C4-2B (cell line): ENCODE measurements at regions not wholly inside any gene's neighbourhood (a gene's known extent, or its start where the extent isn't known, plus 50 kb on each side); places are given as distances from the start of the nearest gene placed in this dataset.

Experiments used
- H3K27ac ChIP-seq: fragments of 450-650 bp; 2 replicates; pipeline ENCODE4 v1.5.1; 2017
- ZFX ChIP-seq: fragments of 450-650 bp; IDR thresholded peaks from 2 replicates; pipeline ENCODE4 v1.6.1; 2017
- TF ChIP-seq, protein P1 (sequence below): fragments of 450-650 bp; conservative IDR thresholded peaks from 2 replicates; pipeline ENCODE4 v1.5.1; 2017; ENCODE audit warnings: mild to moderate bottlenecking

DNA sequence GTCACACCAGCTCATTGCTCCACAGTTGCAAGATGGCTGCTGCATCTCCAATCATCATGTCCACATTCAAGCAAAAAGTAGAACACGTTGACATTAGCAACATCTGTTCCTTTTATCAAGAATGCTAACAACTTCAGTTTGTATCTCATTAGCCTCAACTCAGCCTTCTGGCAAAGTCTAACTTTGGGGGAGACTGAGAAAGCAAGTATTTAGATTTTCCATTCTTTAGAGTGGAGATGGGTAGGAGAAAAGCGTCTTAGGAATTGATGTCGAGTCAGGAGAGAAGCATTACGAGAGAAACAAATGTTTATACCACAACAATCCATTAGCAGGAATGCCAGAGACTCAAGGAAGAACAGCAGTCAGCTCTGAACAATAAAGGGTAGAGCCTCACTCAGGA lies 446.3 kb downstream of the ENC1 start:
- TF ChIP-seq, protein P1, sequence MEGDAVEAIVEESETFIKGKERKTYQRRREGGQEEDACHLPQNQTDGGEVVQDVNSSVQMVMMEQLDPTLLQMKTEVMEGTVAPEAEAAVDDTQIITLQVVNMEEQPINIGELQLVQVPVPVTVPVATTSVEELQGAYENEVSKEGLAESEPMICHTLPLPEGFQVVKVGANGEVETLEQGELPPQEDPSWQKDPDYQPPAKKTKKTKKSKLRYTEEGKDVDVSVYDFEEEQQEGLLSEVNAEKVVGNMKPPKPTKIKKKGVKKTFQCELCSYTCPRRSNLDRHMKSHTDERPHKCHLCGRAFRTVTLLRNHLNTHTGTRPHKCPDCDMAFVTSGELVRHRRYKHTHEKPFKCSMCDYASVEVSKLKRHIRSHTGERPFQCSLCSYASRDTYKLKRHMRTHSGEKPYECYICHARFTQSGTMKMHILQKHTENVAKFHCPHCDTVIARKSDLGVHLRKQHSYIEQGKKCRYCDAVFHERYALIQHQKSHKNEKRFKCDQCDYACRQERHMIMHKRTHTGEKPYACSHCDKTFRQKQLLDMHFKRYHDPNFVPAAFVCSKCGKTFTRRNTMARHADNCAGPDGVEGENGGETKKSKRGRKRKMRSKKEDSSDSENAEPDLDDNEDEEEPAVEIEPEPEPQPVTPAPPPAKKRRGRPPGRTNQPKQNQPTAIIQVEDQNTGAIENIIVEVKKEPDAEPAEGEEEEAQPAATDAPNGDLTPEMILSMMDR: no peak
- TF ChIP-seq ZFX: no peak
- no peak overlapping the region for H3K27ac ChIP-seq

DNA sequence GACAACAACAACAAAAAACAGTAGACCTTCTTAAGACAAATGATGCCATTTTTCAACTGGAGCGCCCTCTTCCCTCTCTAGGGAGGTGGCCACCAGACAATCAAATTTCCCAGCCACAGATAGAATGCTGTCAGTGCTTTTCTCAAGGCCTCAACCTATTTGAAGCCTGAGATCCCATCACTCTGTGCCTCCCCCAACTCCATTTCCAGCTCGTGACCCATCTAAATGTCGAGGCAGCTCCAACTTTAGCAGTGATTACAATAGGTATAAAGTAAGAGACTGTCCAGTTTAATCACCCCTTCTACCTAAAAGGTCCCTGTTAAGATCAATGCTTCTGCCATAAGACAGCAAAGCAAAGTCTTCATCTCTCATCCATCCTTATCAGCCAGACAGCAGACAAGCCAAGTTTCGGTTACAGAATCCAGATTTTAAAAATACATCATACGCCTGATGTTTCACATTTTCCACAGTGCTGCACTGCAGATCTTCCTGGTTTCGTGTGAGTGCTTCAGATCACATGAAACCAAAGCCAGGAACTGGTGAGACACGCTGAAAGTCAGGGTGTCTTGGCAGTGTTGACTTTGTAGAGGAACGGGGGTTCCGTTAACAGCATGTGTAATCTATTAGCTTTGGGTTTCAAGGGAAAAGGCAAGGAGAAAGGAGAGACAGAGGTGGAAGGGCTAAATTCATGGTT lies 447.8 kb downstream of the ENC1 start:
- no peak overlapping the region for H3K27ac ChIP-seq
- TF ChIP-seq, protein P1: no peak
- no peak for TF ChIP-seq ZFX

DNA sequence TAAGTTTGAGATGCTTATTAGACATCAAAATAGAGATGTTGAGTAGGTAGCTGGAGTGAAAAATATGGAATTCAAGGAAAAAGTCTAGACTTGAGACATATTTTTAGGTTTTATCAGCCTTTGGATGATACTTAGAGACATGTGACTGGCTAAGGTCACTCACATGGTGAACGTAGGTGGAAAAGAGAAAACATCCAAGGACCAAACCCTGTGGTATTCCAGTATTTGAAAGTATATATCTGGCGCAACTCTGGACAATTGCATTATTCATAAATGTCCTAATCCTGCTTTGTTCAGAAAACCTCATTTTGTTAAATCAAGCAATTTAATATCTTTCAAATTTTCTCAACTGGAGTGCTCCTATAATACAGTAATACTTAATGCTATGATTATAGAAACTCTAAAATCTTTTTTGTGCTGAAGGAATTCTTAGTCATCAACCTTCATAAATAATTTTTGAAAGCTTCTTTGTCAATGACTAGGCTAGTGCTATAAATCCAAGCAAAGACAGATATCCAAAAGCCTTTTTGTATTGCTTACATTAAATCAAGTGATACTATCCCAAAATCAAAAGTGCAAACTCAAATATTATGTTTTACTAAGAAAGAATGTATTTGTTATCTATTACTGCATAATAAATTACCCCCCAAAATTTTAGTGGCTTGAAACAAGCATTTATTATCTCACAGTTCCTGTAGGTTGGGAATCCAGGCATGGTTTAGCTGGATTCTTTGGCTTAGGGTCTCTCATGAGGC lies 452.0 kb downstream of the ENC1 start:
- TF ChIP-seq, protein P1: no peak
- no peak for TF ChIP-seq ZFX
- no peak overlapping the region for H3K27ac ChIP-seq

DNA sequence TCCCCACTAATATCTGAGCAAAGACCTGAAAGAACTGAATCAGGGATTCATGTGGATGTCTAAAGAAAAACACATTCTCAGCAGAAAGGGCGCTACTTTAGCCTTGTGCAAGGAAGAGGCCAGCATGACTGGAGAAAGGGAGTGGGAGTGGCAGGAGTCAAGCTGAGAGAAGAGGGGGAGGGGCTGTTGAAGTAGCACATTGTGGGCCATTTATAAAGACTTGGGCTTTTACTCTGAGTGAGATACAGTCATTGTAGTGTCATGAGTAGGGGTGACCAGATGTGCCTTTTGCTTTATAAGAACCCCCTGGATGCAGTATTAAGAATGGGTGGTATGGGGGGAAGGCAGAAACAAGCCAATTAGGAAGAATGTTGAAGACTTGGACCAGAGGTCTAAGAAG lies 452.8 kb downstream of the ENC1 start:
- H3K27ac ChIP-seq: no peak overlapping the region
- TF ChIP-seq ZFX: no peak
- TF ChIP-seq, protein P1: no peak

DNA sequence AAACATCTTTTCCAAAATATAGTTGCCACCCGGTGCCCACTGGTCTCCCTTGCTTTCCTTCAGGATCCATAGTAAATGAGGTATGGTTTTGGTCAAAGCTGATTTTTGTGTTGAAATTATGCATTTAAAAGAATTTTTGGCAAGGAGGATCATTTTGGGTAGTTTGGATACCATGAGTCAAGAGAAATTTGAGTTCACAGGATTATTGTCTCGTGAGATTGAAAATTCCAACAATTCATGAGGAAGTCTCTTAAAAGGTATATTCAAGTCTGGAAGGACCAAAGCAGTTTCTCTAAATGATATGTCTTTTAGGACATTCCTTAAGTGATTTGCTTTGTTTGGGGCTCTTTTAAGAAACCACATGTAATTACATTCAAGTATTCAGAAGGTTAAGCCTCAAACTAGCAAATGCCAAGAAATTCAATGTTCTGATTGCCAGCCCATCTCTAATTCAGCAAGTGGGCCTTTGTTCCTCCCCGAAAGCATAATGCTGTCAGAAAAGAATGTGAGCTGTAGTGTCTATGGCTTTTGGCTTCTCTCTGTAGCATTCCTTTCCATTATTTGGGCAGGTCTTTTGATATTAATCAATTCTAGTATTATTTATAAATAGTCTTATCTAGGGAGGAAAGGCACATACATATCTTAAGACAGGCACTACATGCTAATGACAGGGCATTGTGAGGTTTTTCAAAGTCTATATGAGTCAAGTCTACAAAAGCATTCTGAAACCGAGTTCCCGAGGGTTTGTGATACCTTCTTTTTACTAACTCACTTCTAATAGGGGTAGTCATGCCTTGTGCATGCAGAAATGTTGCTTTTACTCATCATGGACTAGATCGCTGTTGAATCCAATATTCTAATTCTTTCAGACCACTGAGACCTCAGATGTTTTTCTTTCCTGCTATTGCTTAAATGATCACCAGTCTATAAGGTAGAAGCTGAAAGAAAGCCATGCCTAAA lies 453.9 kb downstream of the ENC1 start:
- TF ChIP-seq ZFX: no peak
- TF ChIP-seq, protein P1: no peak

DNA sequence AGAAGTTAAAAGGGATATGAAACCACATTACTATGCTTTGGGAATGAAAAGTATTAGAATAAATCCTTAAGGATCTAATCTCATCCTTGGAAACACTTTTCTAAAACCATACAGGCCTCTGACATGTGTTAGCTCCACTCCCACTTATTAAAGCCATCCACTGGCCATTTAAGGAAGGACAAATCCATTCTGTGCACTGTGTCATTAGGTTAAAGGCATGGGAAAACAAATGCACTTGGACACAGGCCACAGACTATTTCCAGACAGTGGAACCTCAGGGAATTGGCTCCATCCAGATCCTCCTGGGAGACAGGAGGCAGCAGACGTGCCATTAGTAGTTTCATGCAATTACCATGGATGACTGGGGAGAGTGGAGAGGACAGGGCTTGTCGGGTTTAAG lies 454.9 kb downstream of the ENC1 start:
- TF ChIP-seq, protein P1: no peak; the same call in 1 of the 2 replicates
- TF ChIP-seq ZFX: no peak
- H3K27ac ChIP-seq: no peak overlapping the region

More for the DNA sequence above, 453.9 kb downstream of the ENC1 start:
- H3K27ac ChIP-seq: no peak overlapping the region
